IPS-18a (cell line): ENCODE measurements at regions not wholly inside any gene's neighbourhood (a gene's known extent, or its start where the extent isn't known, plus 50 kb on each side); places are given as distances from the start of the nearest gene placed in this dataset.
"Not testable (repeated sequence)": the region's sequence is repeated elsewhere in the genome, so short reads cannot be mapped to it uniquely, and the experiment has no call there.

Experiments used
- H3K27ac ChIP-seq: one replicate; pipeline ENCODE4 v1.5.1; 2013; ENCODE audit warnings: low read length
- H3K27me3 ChIP-seq: one replicate; pipeline ENCODE4 v1.6.1; 2013; ENCODE audit warnings: mild to moderate bottlenecking, low read length; ENCODE audit not compliant: control insufficient read depth, insufficient read depth
- H3K36me3 ChIP-seq: one replicate; pipeline ENCODE4 v1.6.1; 2013; ENCODE audit warnings: low read depth, low read length; ENCODE audit not compliant: control insufficient read depth
- H3K4me1 ChIP-seq: one replicate; pipeline ENCODE4 v1.6.1; 2013; ENCODE audit warnings: low read depth, low read length; ENCODE audit not compliant: control insufficient read depth
- H3K4me3 ChIP-seq: one replicate; pipeline ENCODE4 v1.5.1; 2013; ENCODE audit warnings: low read length
- H3K9ac ChIP-seq: one replicate; pipeline ENCODE4 v1.6.1; 2013; ENCODE audit warnings: mild to moderate bottlenecking, low read length, moderate library complexity
- H3K9me3 ChIP-seq: one replicate; pipeline ENCODE4 v1.6.1; 2013; ENCODE audit warnings: low read depth, low read length; ENCODE audit not compliant: control insufficient read depth

DNA sequence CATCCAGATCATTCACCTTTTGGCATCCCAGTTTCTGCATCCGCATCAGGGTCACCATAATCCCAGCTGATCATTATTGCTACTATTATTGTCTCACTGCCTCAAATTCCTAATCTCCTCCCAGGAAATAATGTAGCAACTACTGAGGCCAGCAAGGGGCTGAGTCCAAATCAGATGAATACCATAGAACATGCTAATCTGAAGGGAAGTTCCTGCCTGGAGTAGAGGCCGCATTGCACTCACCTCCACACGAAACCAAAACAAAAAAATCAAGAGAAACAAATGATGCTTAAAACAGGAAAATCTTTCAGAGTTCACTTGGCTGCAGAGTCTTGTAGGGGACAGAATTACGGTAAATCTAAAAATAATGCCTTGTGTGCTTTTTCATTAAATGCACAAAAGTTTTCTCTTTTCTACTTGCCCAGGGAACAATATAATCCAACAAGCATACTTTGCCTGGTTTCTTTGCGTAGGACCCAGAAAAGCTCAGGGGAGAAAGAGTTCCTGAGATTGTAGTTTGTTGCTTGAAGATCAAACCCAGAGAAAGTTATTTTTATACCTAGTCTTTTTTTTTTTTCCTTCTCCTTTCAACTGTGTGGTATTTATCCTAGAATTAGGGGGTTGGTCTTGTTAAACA, 87.7 kb upstream of the KLF4 start:
- Histone ChIP-seq H3K4me3 (no peak overlapping the region), H3K27me3 (no peaks in the 10 kb centered on the region), H3K4me1 (no peaks in the 10 kb centered on the region), H3K9ac (no peak overlapping the region), H3K27ac (no peak overlapping the region), H3K9me3 (no peaks in the 10 kb centered on the region), H3K36me3 (no peaks in the 10 kb centered on the region)

DNA sequence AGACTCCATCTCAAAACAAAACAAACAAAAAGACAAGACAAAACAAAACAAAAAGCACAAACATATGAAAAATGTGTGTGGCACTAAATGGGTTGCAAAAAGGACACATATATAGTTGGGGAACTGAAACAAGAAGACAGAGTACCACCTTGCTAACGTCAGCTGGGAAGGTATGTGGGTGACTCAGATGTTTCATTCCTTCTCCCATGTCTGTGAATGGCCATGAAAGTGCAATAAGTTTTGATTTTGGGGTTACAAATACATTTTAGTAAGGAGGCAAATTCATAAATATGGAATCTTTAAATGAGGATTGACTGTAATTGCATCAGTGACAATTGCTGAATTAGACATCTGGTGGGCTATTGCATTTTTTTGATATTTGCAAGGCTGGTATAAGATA, 81.6 kb upstream of the KLF4 start:
- H3K9ac ChIP-seq, result no peak overlapping the region
- no peaks in the 10 kb centered on the region for H3K36me3 ChIP-seq
- no peaks in the 10 kb centered on the region for H3K9me3 ChIP-seq
- H3K27me3 ChIP-seq, result no peaks in the 10 kb centered on the region
- H3K4me3 ChIP-seq, result no peak overlapping the region
- H3K27ac ChIP-seq, result no peak overlapping the region
- H3K4me1 ChIP-seq, result no peaks in the 10 kb centered on the region

DNA sequence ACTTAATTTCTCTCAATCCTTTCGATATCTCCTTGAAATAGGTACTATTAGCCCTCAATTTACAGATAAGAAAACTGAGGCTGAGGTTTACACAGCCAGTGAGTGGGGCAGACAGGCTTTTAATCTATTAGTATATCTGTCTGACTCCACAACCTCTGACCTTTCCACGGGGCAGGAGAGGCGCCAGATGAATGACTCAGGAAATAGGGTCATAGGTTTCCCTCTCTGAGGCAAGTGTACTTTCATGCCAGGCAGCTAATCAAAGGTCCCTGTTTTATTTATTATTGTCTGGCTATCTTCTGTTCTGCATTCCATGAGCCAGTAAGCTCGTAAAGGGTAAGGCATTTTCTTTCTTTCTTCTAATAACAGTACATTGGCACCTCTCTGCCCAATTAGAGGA, 79.6 kb upstream of the KLF4 start:
- H3K36me3 ChIP-seq, result no peaks in the 10 kb centered on the region
- no peaks in the 10 kb centered on the region for H3K4me1 ChIP-seq
- H3K27me3 ChIP-seq, result no peaks in the 10 kb centered on the region
- no peak overlapping the region for H3K9ac ChIP-seq
- no peaks in the 10 kb centered on the region for H3K9me3 ChIP-seq
- no peak overlapping the region for H3K27ac ChIP-seq
- H3K4me3 ChIP-seq, result no peak overlapping the region

DNA sequence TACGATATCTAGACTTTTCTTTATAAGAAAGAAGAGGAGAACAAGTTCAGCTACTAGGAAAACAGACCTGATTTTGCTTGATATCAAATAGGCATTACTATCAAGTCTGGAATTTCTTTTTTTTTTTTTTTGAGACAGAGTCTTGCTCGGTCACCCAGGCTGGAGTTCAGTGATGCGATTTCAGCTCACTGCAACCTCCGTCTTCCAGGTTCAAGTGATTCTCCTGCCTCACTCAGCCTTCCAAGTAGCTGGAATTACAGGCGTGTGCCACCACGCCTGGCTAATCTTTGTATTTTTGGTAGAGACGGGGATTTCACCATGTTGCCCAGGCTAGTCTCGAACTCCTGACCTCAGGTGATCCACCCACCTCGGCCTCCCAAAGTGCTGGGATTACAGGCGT, 78.8 kb upstream of the KLF4 start:
- not testable (repeated sequence) for H3K27me3 ChIP-seq, H3K9me3 ChIP-seq, H3K27ac ChIP-seq, H3K4me1 ChIP-seq, H3K9ac ChIP-seq, H3K4me3 ChIP-seq, H3K36me3 ChIP-seq

- Histone ChIP-seq H3K9me3 (no peaks in the 10 kb centered on the region), H3K36me3 (no peaks in the 10 kb centered on the region), H3K4me1 (no peaks in the 10 kb centered on the region), H3K9ac (no peak overlapping the region), H3K27ac (no peak overlapping the region), H3K4me3 (no peak overlapping the region), H3K27me3 (no peaks in the 10 kb centered on the region)
Measured at GRCh38 chr9:107567462-107567861, 77.9 kb upstream of the KLF4 start.

DNA sequence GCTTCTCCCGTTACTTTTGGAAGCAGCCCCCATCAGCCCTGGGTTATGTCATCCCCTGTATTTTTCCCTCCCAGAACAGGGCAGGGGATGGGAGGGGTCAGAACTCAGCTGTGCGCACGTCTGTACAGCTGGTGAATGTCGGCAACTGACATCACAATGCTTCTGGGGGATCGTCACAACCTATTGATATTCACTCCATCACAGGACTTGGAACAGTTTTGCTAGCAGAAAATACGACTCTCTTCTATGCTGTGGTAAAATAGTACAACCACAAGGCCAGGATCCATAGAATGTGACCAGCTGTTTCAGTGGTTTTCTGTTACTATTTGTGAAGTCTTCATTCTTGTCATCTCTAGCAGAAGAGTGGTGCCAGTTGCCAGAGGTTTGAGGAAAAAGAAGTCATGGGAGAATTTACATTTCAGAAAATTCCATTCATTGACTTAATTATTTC, 77.1 kb upstream of the KLF4 start:
- no peak overlapping the region for H3K9ac ChIP-seq
- H3K4me1 ChIP-seq, result no peaks in the 10 kb centered on the region
- H3K36me3 ChIP-seq, result no peaks in the 10 kb centered on the region
- no peaks in the 10 kb centered on the region for H3K9me3 ChIP-seq
- no peak overlapping the region for H3K27ac ChIP-seq
- H3K27me3 ChIP-seq, result no peaks in the 10 kb centered on the region
- H3K4me3 ChIP-seq, result no peak overlapping the region

DNA sequence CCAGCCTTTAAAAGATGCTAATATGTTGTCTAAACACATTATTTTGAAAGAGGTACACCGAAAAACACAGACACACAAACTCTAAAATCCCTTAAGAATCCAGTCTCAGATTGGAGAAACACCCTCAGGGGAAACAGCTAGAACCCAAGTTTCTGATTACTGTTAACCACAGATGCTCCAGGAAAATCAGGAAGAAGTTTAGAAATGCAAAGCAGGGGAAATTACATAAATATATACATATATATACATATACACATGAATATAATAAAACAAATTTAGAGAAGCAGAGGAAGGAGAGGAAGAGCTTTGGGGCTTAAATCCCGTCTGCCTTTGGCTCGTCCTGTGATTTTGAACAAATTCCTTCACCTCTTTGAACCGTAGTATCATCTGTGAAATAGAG, 73.2 kb upstream of the KLF4 start:
- Histone ChIP-seq H3K27me3 (no peaks in the 10 kb centered on the region), H3K9ac (no peak overlapping the region), H3K36me3 (no peaks in the 10 kb centered on the region), H3K9me3 (no peaks in the 10 kb centered on the region), H3K4me1 (no peaks in the 10 kb centered on the region), H3K4me3 (no peak overlapping the region), H3K27ac (no peak overlapping the region)

DNA sequence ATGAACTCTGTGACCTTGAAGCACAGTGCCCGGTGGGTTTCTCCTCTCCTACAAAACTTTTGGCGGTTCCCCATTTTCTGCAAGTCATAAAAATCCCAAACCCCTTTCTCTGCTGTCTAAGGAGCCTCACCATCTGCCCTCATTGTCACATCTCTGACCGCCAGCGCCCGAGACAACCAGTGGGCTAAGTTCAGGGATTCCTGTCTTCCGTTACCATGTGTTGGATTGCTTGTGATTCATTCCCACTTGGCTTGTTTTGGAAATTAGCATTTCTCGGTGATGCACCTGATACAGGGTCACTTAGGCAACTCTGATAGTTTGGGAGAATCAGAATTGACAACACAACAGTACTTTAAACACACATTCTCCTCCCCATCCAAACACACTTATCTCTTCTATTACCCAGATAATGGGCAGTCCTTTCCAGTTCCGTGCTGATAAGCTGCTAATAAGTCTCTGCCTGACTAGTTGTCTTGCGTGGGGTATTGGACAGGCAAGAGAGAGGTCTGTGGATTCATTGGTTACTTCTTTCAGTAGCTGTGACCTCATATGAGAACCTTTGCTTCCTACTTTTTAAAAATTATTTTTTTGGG, 70.0 kb upstream of the KLF4 start:
- Histone ChIP-seq H3K4me3 (no peak overlapping the region), H3K27ac (no peak overlapping the region), H3K36me3 (no peaks in the 10 kb centered on the region), H3K9ac (no peak overlapping the region), H3K27me3 (no peaks in the 10 kb centered on the region), H3K4me1 (no peaks in the 10 kb centered on the region), H3K9me3 (no peaks in the 10 kb centered on the region)

GRCh38 chr9:107557236-107557990, 67.8 kb upstream of the KLF4 start:
- Histone ChIP-seq H3K9me3 (no peaks in the 10 kb centered on the region), H3K36me3 (no peaks in the 10 kb centered on the region), H3K27me3 (no peaks in the 10 kb centered on the region), H3K4me3 (no peak overlapping the region), H3K4me1 (no peaks in the 10 kb centered on the region), H3K9ac (no peak overlapping the region), H3K27ac (no peak overlapping the region)

DNA sequence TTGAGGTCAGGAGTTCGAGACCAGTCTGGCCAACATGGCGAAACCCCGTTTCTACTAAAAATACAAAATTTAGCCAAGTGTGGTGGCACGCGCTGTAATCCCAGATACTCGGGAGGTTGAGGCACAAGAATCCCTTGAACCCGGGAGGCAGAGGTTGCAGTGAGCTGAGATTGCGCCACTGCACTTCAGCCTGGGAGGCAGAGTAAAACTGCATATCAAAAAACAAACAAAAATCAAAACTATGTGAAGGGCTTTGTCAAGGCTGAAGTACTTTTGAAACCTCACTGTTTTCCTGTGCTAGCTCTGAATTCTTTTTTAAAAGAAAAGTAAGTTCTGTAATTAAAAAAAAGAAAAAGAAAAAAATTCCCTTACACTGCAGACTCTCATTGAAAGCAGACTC, 65.1 kb upstream of the KLF4 start:
- Histone ChIP-seq H3K4me1 (no peaks in the 10 kb centered on the region), H3K9me3 (no peaks in the 10 kb centered on the region), H3K4me3 (no peak overlapping the region), H3K9ac (no peak overlapping the region), H3K27me3 (no peaks in the 10 kb centered on the region), H3K36me3 (no peaks in the 10 kb centered on the region), H3K27ac (no peak overlapping the region)

GRCh38 chr9:107548298-107549142, 59.0 kb upstream of the KLF4 start:
- H3K27ac ChIP-seq, result no peak overlapping the region
- no peaks in the 10 kb centered on the region for H3K4me1 ChIP-seq
- no peak overlapping the region for H3K9ac ChIP-seq
- no peak overlapping the region for H3K4me3 ChIP-seq
- no peaks in the 10 kb centered on the region for H3K36me3 ChIP-seq
- no peaks in the 10 kb centered on the region for H3K9me3 ChIP-seq
- H3K27me3 ChIP-seq, result no peaks in the 10 kb centered on the region
